GM21447 (cell line): ENCODE measurements at regions not wholly inside any gene's neighbourhood (a gene's known extent, or its start where the extent isn't known, plus 50 kb on each side); places are given as distances from the start of the nearest gene placed in this dataset.
"Not testable (repeated sequence)": the region's sequence is repeated elsewhere in the genome, so short reads cannot be mapped to it uniquely, and the experiment has no call there.

ENCODE experiments used
- ATAC-seq: cut with Tn5 transposase; IDR thresholded peaks from one replicate; pipeline ENCODE4 v1.9.1; 2021; ENCODE audit not compliant: unreplicated experiment

- no peak for ATAC-seq
Observed at GRCh38 chr11:25159341-25159740, 662.5 kb downstream of the LUZP2 start.

GRCh38 chr11:25163421-25163820 lies 666.6 kb downstream of the LUZP2 start:
- ATAC-seq: no peak

GRCh38 chr11:25180187-25180586 lies 683.3 kb downstream of the LUZP2 start:
- no peak for ATAC-seq

- no peak for ATAC-seq
Observed at GRCh38 chr11:25183411-25183810, 686.6 kb downstream of the LUZP2 start.

- no peak for ATAC-seq
Observed at GRCh38 chr11:25197515-25197914, 700.7 kb downstream of the LUZP2 start.

- no peak for ATAC-seq
Observed at GRCh38 chr11:25198704-25199103, 701.9 kb downstream of the LUZP2 start.

- ATAC-seq: no peak
Observed at GRCh38 chr11:25200925-25201324, 704.1 kb downstream of the LUZP2 start.

GRCh38 chr11:25206762-25207161 lies 709.9 kb downstream of the LUZP2 start:
- no peak for ATAC-seq

- ATAC-seq: no peak
Observed at GRCh38 chr11:25211635-25212254, 714.9 kb downstream of the LUZP2 start.

GRCh38 chr11:25214535-25215176 lies 717.8 kb downstream of the LUZP2 start:
- ATAC-seq: no peak

GRCh38 chr11:25218036-25218435 lies 721.2 kb downstream of the LUZP2 start:
- no peak for ATAC-seq

GRCh38 chr11:25225078-25225477 lies 728.2 kb downstream of the LUZP2 start:
- no peak for ATAC-seq

GRCh38 chr11:25242928-25243327 lies 746.1 kb downstream of the LUZP2 start:
- no peak for ATAC-seq

GRCh38 chr11:25244126-25244525 lies 747.3 kb downstream of the LUZP2 start:
- no peak for ATAC-seq

GRCh38 chr11:25247336-25247735 lies 750.5 kb downstream of the LUZP2 start:
- no peak for ATAC-seq

- ATAC-seq: no peak
Observed at GRCh38 chr11:25252854-25253253, 756.0 kb downstream of the LUZP2 start.

- ATAC-seq: not testable (repeated sequence)
Observed at GRCh38 chr11:25263861-25264260, 767.0 kb downstream of the LUZP2 start.

- ATAC-seq: no peak
Observed at GRCh38 chr11:25271301-25271700, 774.4 kb downstream of the LUZP2 start.

GRCh38 chr11:25272214-25272613 lies 775.4 kb downstream of the LUZP2 start:
- ATAC-seq: no peak

- not testable (repeated sequence) for ATAC-seq
Observed at GRCh38 chr11:25280821-25281220, 784.0 kb downstream of the LUZP2 start.

- no peak for ATAC-seq
Observed at GRCh38 chr11:25293166-25293565, 796.3 kb downstream of the LUZP2 start.

- ATAC-seq: no peak
Observed at GRCh38 chr11:25298450-25298849, 801.6 kb downstream of the LUZP2 start.

- no peak for ATAC-seq
Observed at GRCh38 chr11:25309818-25310217, 813.0 kb downstream of the LUZP2 start.
